Loucy (cell line): ENCODE measurements at regions not wholly inside any gene's neighbourhood (a gene's known extent, or its start where the extent isn't known, plus 50 kb on each side); places are given as distances from the start of the nearest gene placed in this dataset.

Experiments used
- CTCF ChIP-seq: fragments of 200-600 bp; sonication (generic); conservative IDR thresholded peaks from 2 replicates; pipeline ENCODE4 v1.5.1; 2014; ENCODE audit warnings: mild to moderate bottlenecking, antibody characterized with exemption, low read length
- EZH2phosphoT487 ChIP-seq: fragments of 200-600 bp; IDR thresholded peaks from 2 replicates; pipeline ENCODE4 v1.6.1; 2018; ENCODE audit warnings: antibody characterized with exemption, mild to moderate bottlenecking, moderate library complexity, borderline replicate concordance

- TF ChIP-seq EZH2phosphoT487 = no peak
- TF ChIP-seq CTCF = no peak
Observed at GRCh38 chr10:21208666-21209316, 311.7 kb upstream of the NEBL start.
